K562 (cell line): ENCODE measurements at regions not wholly inside any gene's neighbourhood (a gene's known extent, or its start where the extent isn't known, plus 50 kb on each side); places are given as distances from the start of the nearest gene placed in this dataset.

Source experiments
- ATAC-seq: fragments of 200-7000 bp; cut with Tn5 transposase; 3 replicates; pipeline ENCODE4 v1.9.1; 2020; ENCODE audit warnings: moderate library complexity
- BruUV-seq: library from RNA; stranded (reverse); fragments of 400-500 nt; replicated peaks from 2 replicates; lab custom pipeline; 2021; lab: Mats Ljungman, UMichigan
- CTCF ChIA-PET: fragments of 300-600 bp; formaldehyde crosslinking; extraction: SDS; loops from one replicate; lab custom pipeline; 2021; ENCODE audit warnings: low intra/inter-chr PET ratio; lab: Yijun Ruan, JAX
- POLR2A ChIA-PET: fragments of 300-600, 350-650 bp; sonication (Branson Sonifier 250); formaldehyde crosslinking; extraction: SDS; loops from one replicate; lab custom pipeline; 2021; ENCODE audit warnings: antibody characterized with exemption, inconsistent platforms; lab: Yijun Ruan, JAX
- DNase-seq, 4 experiments: peaks; one replicate each; pipeline versions ENCODE4 v3.0.0 to v3.0.0-alpha.2; 2011 to 2018; ENCODE audit warnings: low spot score in 3 of 4, mixed read lengths in 3 of 4; ENCODE audit errors: extremely low read depth in 1 of 4
- FAIRE-seq: peaks from 2 replicates; lab custom pipeline; 2011; peaks lifted over from hg19 to GRCh38; lab: Jason Lieb, UNC
- H2AFZ ChIP-seq: 2 replicates; pipeline ENCODE4 v1.6.0; 2011; ENCODE audit warnings: low read depth, low read length, control low read depth, inconsistent platforms
- H3K27ac ChIP-seq: fragments of 200-600 bp; 3 replicates; pipeline ENCODE4 v1.8.0; 2011; ENCODE audit warnings: low read depth, mild to moderate bottlenecking, control low read depth, inconsistent platforms, low read length, moderate library complexity, mixed read lengths; ENCODE audit errors: extremely low read depth
- H3K27me3 ChIP-seq, 2 experiments: fragments of 300-600 bp in 1 of 2; 2 replicates in 1 of 2; 3 replicates in 1 of 2; pipeline versions ENCODE4 v1.6.0 to v1.8.0; 2011; ENCODE audit warnings: inconsistent platforms in 2 of 2, low read length in 2 of 2, mild to moderate bottlenecking in 1 of 2, mixed read lengths in 1 of 2, moderate library complexity in 1 of 2; ENCODE audit not compliant: control insufficient read depth in 2 of 2, insufficient read depth in 2 of 2
- H3K36me3 ChIP-seq: fragments of 300-600 bp; 3 replicates; pipeline ENCODE4 v1.8.0; 2011; ENCODE audit warnings: mild to moderate bottlenecking, low read length, inconsistent platforms; ENCODE audit not compliant: control insufficient read depth, insufficient read depth
- H3K4me1 ChIP-seq, 2 experiments: fragments of 200-600 bp in 1 of 2; replicated peaks in 1 of 2; 2 replicates in 1 of 2; 3 replicates in 1 of 2; pipeline versions ENCODE4 v1.5.1 to v1.8.0; 2011; ENCODE audit warnings: inconsistent platforms in 2 of 2, low read length in 2 of 2, mild to moderate bottlenecking in 1 of 2, mixed read lengths in 1 of 2, moderate library complexity in 1 of 2; ENCODE audit not compliant: control insufficient read depth in 2 of 2, insufficient read depth in 2 of 2
- H3K4me2 ChIP-seq: 2 replicates; pipeline ENCODE4 v1.6.1; 2011; ENCODE audit warnings: low read length, control low read depth, inconsistent platforms, mixed read lengths; ENCODE audit not compliant: insufficient read depth
- H3K4me3 ChIP-seq: fragments of 200-600 bp; sonication (generic), shearing (Covaris generic); 2 replicates; pipeline ENCODE4 v1.5.1; 2016; ENCODE audit warnings: control low read depth, inconsistent platforms
- H3K79me2 ChIP-seq: fragments of 200-600 bp; 3 replicates; pipeline ENCODE4 v1.8.0; 2011; ENCODE audit warnings: low read length, inconsistent platforms; ENCODE audit not compliant: control insufficient read depth, insufficient read depth
- H3K9ac ChIP-seq, 2 experiments: 2 replicates each; pipeline versions ENCODE4 v1.6.0 to v1.6.1; 2011; ENCODE audit warnings: low read depth in 2 of 2, low read length in 2 of 2, control low read depth in 1 of 2, inconsistent platforms in 1 of 2, mild to moderate bottlenecking in 1 of 2, mixed read lengths in 1 of 2; ENCODE audit not compliant: insufficient read depth in 1 of 2
- H3K9me1 ChIP-seq: one replicate; pipeline ENCODE4 v1.6.0; 2011; ENCODE audit warnings: inconsistent platforms, mild to moderate bottlenecking, low read length, moderate library complexity; ENCODE audit not compliant: control insufficient read depth, insufficient read depth
- H3K9me3 ChIP-seq: replicated peaks from 2 replicates; pipeline ENCODE4 v1.5.1; 2011; ENCODE audit warnings: low read depth, low read length, inconsistent platforms; ENCODE audit not compliant: control insufficient read depth, insufficient read depth
- H4K20me1 ChIP-seq: replicated peaks from 2 replicates; pipeline ENCODE4 v1.6.1; 2011; ENCODE audit warnings: low read length, inconsistent platforms, mixed read lengths; ENCODE audit not compliant: control insufficient read depth, insufficient read depth
- CBX5 ChIP-seq: IDR thresholded peaks from 2 replicates; pipeline ENCODE4 v1.6.1; 2014; ENCODE audit warnings: low read depth, borderline replicate concordance
- ESRRB ChIP-seq: fragments of 250-450 bp; sonication (Bioruptor Pico); IDR thresholded peaks from 2 replicates; pipeline ENCODE4 v1.5.0; 2020; ENCODE audit warnings: mild to moderate bottlenecking, moderate library complexity, borderline replicate concordance
- ETV6 ChIP-seq, 3 experiments: fragments of 150-350 bp in 1 of 3; sonication (generic) in 1 of 3; formaldehyde crosslinking in 1 of 3; IDR thresholded peaks; 2 replicates each; pipeline versions ENCODE4 v1.6.1 to v1.8.0; 2014 to 2022; ENCODE audit warnings: borderline replicate concordance in 2 of 3, low read depth in 2 of 3, antibody characterized with exemption in 1 of 3, low read length in 1 of 3, mild to moderate bottlenecking in 1 of 3, missing genetic modification reagents in 1 of 3
- FOXJ2 ChIP-seq: fragments of 200-800 bp; sonication (Bioruptor generic); IDR thresholded peaks from 2 replicates; pipeline ENCODE4 v1.6.1; 2016; ENCODE audit warnings: missing genetic modification characterization, missing compliant biosample characterization
- FOXO4 ChIP-seq: fragments of 450-650 bp; formaldehyde crosslinking; IDR thresholded peaks from 2 replicates; pipeline ENCODE4 v1.4.0; 2020; ENCODE audit warnings: mild to moderate bottlenecking, moderate library complexity
- HDAC3 ChIP-seq: fragments of 450-650 bp; IDR thresholded peaks from 2 replicates; pipeline ENCODE4 v1.6.1; 2018; ENCODE audit warnings: borderline replicate concordance, mild to moderate bottlenecking, moderate library complexity; ENCODE audit not compliant: partially characterized antibody
- HEY1 ChIP-seq: fragments of 250-450 bp; sonication (Bioruptor Pico); IDR thresholded peaks from 2 replicates; pipeline ENCODE4 v1.5.0; 2020; ENCODE audit warnings: mild to moderate bottlenecking, moderate library complexity, borderline replicate concordance
- HIVEP1 ChIP-seq: fragments of 250-450 bp; sonication (Bioruptor Pico); IDR thresholded peaks from 2 replicates; pipeline ENCODE4 v1.4.0; 2020; ENCODE audit warnings: mild to moderate bottlenecking
- KLF10 ChIP-seq: fragments of 250-450 bp; sonication (Bioruptor Pico); IDR thresholded peaks from 2 replicates; pipeline ENCODE4 v1.6.1; 2021; ENCODE audit warnings: matching md5 sums
- MEIS2 ChIP-seq: fragments of 450-650 bp; IDR thresholded peaks from 2 replicates; pipeline ENCODE4 v1.6.1; 2014; ENCODE audit warnings: mild to moderate bottlenecking; ENCODE audit not compliant: partially characterized antibody
- NCOA1 ChIP-seq: fragments of 450-650 bp; IDR thresholded peaks from 2 replicates; pipeline ENCODE4 v1.6.1; 2016; ENCODE audit warnings: low read depth
- RBM14 ChIP-seq: fragments of 200-400 bp; formaldehyde crosslinking; IDR thresholded peaks from 2 replicates; pipeline ENCODE4 v1.6.1; 2018; ENCODE audit warnings: low read depth, mild to moderate bottlenecking, low read length, moderate library complexity, borderline replicate concordance; ENCODE audit not compliant: insufficient read depth
- SIN3B ChIP-seq: fragments of 450-650 bp; IDR thresholded peaks from 2 replicates; pipeline ENCODE4 v1.6.1; 2017; ENCODE audit warnings: low read depth, mild to moderate bottlenecking, moderate library complexity
- TCF3 ChIP-seq: sonication (generic); formaldehyde crosslinking; IDR thresholded peaks from 2 replicates; pipeline ENCODE4 v1.4.0; 2020; ENCODE audit warnings: mild to moderate bottlenecking, missing genetic modification reagents
- TFAP4 ChIP-seq: sonication (generic); formaldehyde crosslinking; IDR thresholded peaks from 2 replicates; pipeline ENCODE4 v1.8.0; 2022; ENCODE audit warnings: missing genetic modification reagents, mild to moderate bottlenecking, moderate library complexity, borderline replicate concordance
- YY1 ChIP-seq, 3 experiments: IDR thresholded peaks; 2 replicates each; pipeline ENCODE4 v1.6.1; 2011; ENCODE audit warnings: low read length in 2 of 3, mild to moderate bottlenecking in 2 of 3, moderate library complexity in 2 of 3, borderline replicate concordance in 1 of 3, control low read depth in 1 of 3, low read depth in 1 of 3; ENCODE audit not compliant: insufficient read depth in 3 of 3, insufficient replicate concordance in 2 of 3, control insufficient read depth in 1 of 3, insufficient read length in 1 of 3; ENCODE audit errors: extremely low read depth in 1 of 3
- ZNF3 ChIP-seq: fragments of 250-450 bp; sonication (Bioruptor Pico); IDR thresholded peaks from 2 replicates; pipeline ENCODE4 v1.5.0; 2021; ENCODE audit warnings: mild to moderate bottlenecking, moderate library complexity
- ZSCAN32 ChIP-seq: fragments of 450-650 bp; formaldehyde crosslinking; IDR thresholded peaks from 2 replicates; pipeline ENCODE4 v1.4.0; 2020; ENCODE audit warnings: mild to moderate bottlenecking, moderate library complexity
- WGBS: fragments of 100-300 bp; shearing (Covaris generic); methylation state at CpG from one replicate; pipeline ENCODE4 v1.1.6; 2016; ENCODE audit warnings: low coverage, mixed read lengths; ENCODE audit not compliant: insufficient coverage; ENCODE audit errors: missing lambda C conversion rate; 5-methylcytosine and 5-hydroxymethylcytosine counted together
- in situ Hi-C: fragments of 300-500 bp; cut with MboI; formaldehyde crosslinking; loops from 4 replicates; pipeline ENCODE4 v1.15.0; 2018; ENCODE audit warnings: inconsistent platforms, mixed read lengths
- intact Hi-C: fragments of 100-400 bp; cut with micrococcal nuclease; formaldehyde crosslinking; loops from 2 replicates; pipeline ENCODE4 v1.14.2; 2022

GRCh38 chr7:24221500-24221899 is 62.5 kb upstream of the NPY start:
- Histone ChIP-seq H3K79me2 (no peaks in the 10 kb centered on the region), H3K9me1 (no peaks in the 10 kb centered on the region), H4K20me1 (no peaks in the 10 kb centered on the region), H3K36me3 (no peaks in the 10 kb centered on the region), H3K27me3 (no peaks in the 10 kb centered on the region; a peak in 1 of 5 replicates), H2AFZ (no peak overlapping the region), H3K27ac (no peak overlapping the region), H3K4me3 (no peak overlapping the region), H3K4me2 (no peak overlapping the region), H3K9me3 (no peaks in the 10 kb centered on the region), H3K4me1 (no peaks in the 10 kb centered on the region), H3K9ac (no peak overlapping the region)
- ATAC-seq = no peak
- no TSS peak for BruUV-seq
- ChIA-PET POLR2A (no interaction called here), CTCF (no interaction called here)
- FAIRE-seq = no peak
- 0% methylated on average over 2 of the region's 2 CpGs for WGBS
- intact Hi-C loops = no loop called here
- in situ Hi-C loops = no loop called here
- no peak for DNase-seq
- TF ChIP-seq YY1 (IDR thresholded peaks at IDR 0.05; ENCODE audit: borderline replicate concordance in 1 of 3, control insufficient read depth in 1 of 3, extremely low read depth in 1 of 3, insufficient read depth in 3 of 3, insufficient read length in 1 of 3, insufficient replicate concordance in 2 of 3, low read depth in 1 of 3, low read length in 2 of 3) (no peak), SIN3B (no peak), CBX5 (no peak), KLF10 (CRISPR knock-in tag) (no peak), ZNF3 (CRISPR knock-in tag) (no peak), TFAP4 (no peak), MEIS2 (no peak), NCOA1 (no peak), FOXO4 (CRISPR knock-in tag) (no peak), TCF3 (no peak), HIVEP1 (CRISPR knock-in tag) (no peak), ESRRB (no peak), HDAC3 (no peak), ZSCAN32 (no peak), ETV6 (IDR thresholded peaks at IDR 0.05; ENCODE audit: borderline replicate concordance in 1 of 2, low read depth in 2 of 2, low read length in 1 of 2) (no peak), ETV6 (CRISPR knock-in tag; IDR thresholded peaks at IDR 0.05; ENCODE audit: borderline replicate concordance) (no peak), HEY1 (CRISPR knock-in tag) (no peak), FOXJ2 (tag) (no peak), RBM14 (no peak)
